ENCODE measurements at regions not wholly inside any gene's neighbourhood (a gene's known extent, or its start where the extent isn't known, plus 50 kb on each side); places are given as distances from the start of the nearest gene placed in this dataset.

DNA sequence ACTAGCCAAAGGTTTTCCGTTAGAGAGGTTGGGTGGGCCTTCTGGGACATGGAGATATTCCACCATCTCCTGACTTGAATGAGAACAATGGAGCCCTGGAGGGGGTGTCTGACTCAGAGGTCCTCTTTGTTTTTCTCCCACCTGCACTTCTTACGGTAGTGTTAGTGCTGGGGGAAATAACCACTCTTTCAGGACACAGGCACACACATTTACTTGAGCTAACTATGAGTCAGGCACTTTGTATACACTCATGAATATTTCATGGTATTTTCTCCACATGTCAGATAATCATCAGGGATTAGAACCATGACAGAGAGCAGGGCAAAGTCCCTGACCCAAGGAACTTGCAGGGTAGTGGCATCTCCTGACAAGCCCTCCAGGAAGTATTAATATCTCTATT lies 439.1 kb downstream of the TSN start:
- Histone ChIP-seq H3K27ac (replicated peaks) (no peak overlapping the region), H3K4me3 (replicated peaks; ENCODE audit: insufficient read depth, low read length) (no peak overlapping the region), H3K27me3 (ENCODE audit: insufficient read depth, poor library complexity, severe bottlenecking) (no peaks in the 10 kb centered on the region)
- TF ChIP-seq GABPA (IDR thresholded peaks at IDR 0.05; ENCODE audit: low read depth): no peak
- TF ChIP-seq SPI1 (IDR thresholded peaks at IDR 0.05; ENCODE audit: borderline replicate concordance, low read depth): no peak
- TF ChIP-seq, protein P1, sequence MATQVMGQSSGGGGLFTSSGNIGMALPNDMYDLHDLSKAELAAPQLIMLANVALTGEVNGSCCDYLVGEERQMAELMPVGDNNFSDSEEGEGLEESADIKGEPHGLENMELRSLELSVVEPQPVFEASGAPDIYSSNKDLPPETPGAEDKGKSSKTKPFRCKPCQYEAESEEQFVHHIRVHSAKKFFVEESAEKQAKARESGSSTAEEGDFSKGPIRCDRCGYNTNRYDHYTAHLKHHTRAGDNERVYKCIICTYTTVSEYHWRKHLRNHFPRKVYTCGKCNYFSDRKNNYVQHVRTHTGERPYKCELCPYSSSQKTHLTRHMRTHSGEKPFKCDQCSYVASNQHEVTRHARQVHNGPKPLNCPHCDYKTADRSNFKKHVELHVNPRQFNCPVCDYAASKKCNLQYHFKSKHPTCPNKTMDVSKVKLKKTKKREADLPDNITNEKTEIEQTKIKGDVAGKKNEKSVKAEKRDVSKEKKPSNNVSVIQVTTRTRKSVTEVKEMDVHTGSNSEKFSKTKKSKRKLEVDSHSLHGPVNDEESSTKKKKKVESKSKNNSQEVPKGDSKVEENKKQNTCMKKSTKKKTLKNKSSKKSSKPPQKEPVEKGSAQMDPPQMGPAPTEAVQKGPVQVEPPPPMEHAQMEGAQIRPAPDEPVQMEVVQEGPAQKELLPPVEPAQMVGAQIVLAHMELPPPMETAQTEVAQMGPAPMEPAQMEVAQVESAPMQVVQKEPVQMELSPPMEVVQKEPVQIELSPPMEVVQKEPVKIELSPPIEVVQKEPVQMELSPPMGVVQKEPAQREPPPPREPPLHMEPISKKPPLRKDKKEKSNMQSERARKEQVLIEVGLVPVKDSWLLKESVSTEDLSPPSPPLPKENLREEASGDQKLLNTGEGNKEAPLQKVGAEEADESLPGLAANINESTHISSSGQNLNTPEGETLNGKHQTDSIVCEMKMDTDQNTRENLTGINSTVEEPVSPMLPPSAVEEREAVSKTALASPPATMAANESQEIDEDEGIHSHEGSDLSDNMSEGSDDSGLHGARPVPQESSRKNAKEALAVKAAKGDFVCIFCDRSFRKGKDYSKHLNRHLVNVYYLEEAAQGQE (IDR thresholded peaks at IDR 0.05; ENCODE audit: insufficient replicate concordance, low read depth): no peak
- TF ChIP-seq CTCF (IDR thresholded peaks at IDR 0.05; ENCODE audit: insufficient read depth, low read length): no peak
- TF ChIP-seq POLR2AphosphoS5 (IDR thresholded peaks at IDR 0.05; ENCODE audit: low read depth): no peak
- DNase-seq (ENCODE audit: low read depth in 1 of 2, low spot score in 1 of 2): no peak

GRCh38 chr2:122203523-122203922 lies 448.1 kb downstream of the TSN start:
- Histone ChIP-seq H3K27me3 (ENCODE audit: insufficient read depth, poor library complexity, severe bottlenecking) (no peaks in the 10 kb centered on the region), H3K27ac (replicated peaks) (no peak overlapping the region), H3K4me3 (replicated peaks; ENCODE audit: insufficient read depth, low read length) (no peak overlapping the region)
- DNase-seq (ENCODE audit: low read depth in 1 of 2, low spot score in 1 of 2): no peak
- no peak for TF ChIP-seq SPI1 (IDR thresholded peaks at IDR 0.05; ENCODE audit: borderline replicate concordance, low read depth)
- TF ChIP-seq GABPA (IDR thresholded peaks at IDR 0.05; ENCODE audit: low read depth): no peak
- no peak for TF ChIP-seq POLR2AphosphoS5 (IDR thresholded peaks at IDR 0.05; ENCODE audit: low read depth)
- TF ChIP-seq, protein P1 (IDR thresholded peaks at IDR 0.05; ENCODE audit: insufficient replicate concordance, low read depth): no peak
- no peak for TF ChIP-seq CTCF (IDR thresholded peaks at IDR 0.05; ENCODE audit: insufficient read depth, low read length)

DNA sequence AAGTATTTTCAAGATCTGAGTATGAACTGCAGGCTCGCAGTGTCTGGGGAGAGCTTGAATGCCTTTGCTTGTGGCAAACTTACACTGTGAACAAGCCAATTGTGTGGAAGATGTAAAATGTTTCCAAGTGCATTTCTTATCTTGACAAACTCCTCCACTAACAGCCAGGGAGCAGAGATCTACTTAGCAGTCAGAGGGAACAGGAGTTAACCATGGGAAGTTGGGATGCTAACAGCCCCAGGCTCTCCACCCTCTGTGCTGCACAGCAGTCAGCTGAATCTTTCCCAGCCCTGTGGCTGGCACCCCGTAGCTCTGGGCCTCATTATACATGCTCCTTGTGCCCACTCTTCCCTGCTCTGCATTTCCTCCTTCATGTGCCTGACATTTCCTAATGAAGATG lies 450.2 kb downstream of the TSN start:
- no peak overlapping the region for H3K4me3 ChIP-seq (replicated peaks; ENCODE audit: insufficient read depth, low read length)
- no peak for DNase-seq (ENCODE audit: low read depth in 1 of 2, low spot score in 1 of 2)
- no peaks in the 10 kb centered on the region for H3K27me3 ChIP-seq (ENCODE audit: insufficient read depth, poor library complexity, severe bottlenecking)
- H3K27ac ChIP-seq (replicated peaks): no peak overlapping the region
- TF ChIP-seq SPI1 (IDR thresholded peaks at IDR 0.05; ENCODE audit: borderline replicate concordance, low read depth) (no peak), GABPA (IDR thresholded peaks at IDR 0.05; ENCODE audit: low read depth) (no peak), POLR2AphosphoS5 (IDR thresholded peaks at IDR 0.05; ENCODE audit: low read depth) (no peak), CTCF (IDR thresholded peaks at IDR 0.05; ENCODE audit: insufficient read depth, low read length) (no peak)
- TF ChIP-seq, protein P1 (IDR thresholded peaks at IDR 0.05; ENCODE audit: insufficient replicate concordance, low read depth): no peak

Data from HL-60 (cell line).